HG03439 (cell line): ENCODE measurements at regions not wholly inside any gene's neighbourhood (a gene's known extent, or its start where the extent isn't known, plus 50 kb on each side); places are given as distances from the start of the nearest gene placed in this dataset.
"Not testable (repeated sequence)": the region's sequence is repeated elsewhere in the genome, so short reads cannot be mapped to it uniquely, and the experiment has no call there.

Experiments used
- ATAC-seq: cut with Tn5 transposase; IDR thresholded peaks from one replicate; pipeline ENCODE4 v1.9.1; 2021; ENCODE audit warnings: mild to moderate bottlenecking, moderate library complexity; ENCODE audit not compliant: unreplicated experiment

DNA sequence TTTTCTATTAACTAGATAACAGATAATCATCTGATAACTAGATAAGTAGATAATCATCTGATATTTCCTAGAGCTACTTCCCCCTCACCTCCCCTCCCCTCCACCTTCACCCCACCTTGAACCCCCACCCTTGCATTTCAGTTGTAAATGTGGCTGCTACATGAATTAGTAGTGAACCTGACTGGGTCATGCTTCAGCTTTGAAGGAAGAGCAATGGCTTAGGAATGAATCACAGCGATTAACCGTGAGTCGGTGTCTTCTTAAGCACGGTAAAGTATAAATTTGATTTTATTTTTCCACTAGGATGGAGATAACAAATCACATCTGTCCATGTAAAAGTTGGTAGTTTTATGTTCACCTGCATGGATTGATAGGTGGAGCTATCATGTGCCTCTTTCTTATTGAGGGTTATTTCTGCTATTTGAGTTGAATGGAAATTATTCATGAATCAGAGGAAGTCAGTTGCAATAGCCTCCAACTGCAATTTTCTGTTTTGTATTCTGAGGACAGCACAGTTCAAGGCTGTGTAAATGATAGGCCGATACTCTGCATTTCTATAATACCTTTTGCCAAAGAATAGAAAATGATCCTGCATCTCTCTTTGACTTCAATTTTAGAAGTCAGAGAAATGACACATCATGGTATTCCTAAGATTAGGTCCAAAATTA lies 235.0 kb downstream of the PTGER3 start:
- no peak for ATAC-seq

DNA sequence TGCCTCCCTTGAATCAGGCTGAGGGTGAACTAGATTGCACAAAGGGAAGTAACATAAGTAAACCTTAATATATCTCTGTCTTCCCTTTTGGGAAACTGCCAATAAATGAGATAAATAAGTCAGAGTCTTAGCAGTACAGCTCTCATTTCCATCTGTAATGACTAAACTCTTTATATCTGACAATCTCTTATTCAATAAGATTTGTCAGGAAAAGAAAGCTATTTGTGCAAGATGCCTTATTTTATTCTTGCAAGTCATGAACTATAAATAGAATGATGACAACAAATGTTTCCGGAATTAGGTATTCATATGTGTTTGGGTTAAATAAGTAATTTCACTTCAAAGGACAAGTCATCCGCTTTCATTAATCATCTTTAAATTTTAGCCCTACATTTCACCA lies 229.2 kb downstream of the PTGER3 start:
- no peak for ATAC-seq

DNA sequence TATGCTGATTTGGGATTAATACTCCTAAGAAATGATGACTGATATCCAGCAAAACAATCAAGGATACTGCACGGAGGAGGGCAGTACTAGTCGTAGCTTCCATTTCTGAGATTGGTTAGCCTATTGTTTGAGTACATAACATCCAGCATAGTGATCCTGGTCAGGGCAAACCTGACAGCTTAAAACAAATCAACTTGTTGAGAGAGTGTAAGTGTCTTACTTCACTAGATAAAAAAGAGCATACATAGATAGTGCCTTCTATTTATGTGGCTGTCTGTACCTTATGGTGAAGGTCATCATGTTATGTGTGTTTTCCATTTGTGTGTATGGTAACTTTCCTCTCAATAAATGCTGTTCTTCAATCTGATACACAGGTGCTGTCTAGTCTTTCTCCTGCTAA lies 228.4 kb downstream of the PTGER3 start:
- no peak for ATAC-seq

DNA sequence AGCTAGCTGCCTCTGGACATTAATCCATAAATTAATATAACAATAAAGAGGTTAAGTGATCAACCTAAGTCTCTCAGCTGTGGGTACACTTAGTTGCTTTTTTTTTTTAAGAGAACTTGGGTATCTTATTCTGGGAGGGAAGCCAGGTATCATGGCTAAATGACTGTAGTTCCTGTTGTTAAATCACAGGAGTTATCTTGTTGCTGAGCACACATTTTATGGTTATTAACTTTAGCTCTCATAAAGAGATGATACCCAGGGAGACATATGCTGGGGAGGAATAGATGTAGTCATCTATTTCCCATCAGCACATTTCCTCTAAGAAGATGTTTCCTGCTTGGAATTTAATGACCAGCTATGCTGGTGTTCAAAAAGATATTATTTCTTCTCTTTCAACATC lies 227.8 kb downstream of the PTGER3 start:
- no peak for ATAC-seq

DNA sequence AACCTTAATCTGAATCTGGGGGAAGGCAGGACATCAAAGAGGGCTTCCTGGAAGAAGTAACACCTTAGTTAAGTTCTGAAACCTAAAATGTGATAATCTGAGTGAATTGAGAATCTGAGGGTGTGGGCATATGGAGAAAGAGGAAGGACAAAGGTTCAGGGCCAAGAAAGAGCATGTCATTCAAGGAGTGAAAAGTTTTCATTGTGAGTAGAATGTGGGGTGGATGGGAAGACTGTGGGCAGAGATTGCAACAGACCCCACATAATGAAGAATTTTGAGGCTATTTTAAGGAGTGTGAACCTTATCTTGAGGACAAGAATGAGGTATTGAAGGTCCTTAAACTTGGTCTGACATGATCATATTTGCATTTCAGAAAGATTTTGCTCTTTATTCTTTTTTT lies 227.2 kb downstream of the PTGER3 start:
- no peak for ATAC-seq

DNA sequence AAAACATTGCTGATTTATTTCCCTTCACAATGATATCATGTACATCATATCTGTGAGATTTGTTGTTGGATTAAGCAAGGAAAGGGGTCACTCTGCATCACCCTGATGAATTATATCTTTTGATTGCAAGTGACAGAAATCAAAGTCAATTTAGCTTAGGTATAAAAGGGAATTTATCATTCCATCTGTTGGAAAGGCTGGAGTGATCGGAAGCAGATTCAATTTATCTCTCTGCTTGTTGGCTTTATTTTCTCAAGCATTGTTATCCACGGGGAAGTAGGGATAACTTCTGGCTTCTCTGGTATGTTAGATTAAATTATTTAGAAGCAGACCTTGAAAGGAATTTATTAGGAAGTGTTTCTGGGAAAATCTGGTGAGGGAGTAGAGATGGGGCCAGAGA lies 226.6 kb downstream of the PTGER3 start:
- no peak for ATAC-seq

DNA sequence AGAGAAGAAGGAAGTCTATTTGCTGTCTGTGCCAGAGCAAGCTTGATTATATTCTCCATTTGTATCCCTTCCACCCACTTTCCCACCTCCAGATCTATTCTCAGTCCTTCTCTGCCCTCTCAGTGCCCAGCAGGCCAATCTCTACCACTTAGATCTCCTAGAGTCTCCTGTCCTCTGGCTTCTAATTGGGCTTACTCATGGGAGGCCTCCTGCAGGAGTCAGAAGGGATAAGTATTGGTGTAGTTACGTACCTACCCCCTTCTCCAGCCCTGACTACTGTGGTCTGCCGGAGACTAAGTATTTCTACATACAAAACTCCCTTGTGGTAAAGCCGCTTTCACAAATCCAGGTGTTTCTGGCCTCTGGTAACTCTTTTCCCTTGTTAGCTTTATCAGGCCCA lies 221.2 kb downstream of the PTGER3 start:
- no peak for ATAC-seq

DNA sequence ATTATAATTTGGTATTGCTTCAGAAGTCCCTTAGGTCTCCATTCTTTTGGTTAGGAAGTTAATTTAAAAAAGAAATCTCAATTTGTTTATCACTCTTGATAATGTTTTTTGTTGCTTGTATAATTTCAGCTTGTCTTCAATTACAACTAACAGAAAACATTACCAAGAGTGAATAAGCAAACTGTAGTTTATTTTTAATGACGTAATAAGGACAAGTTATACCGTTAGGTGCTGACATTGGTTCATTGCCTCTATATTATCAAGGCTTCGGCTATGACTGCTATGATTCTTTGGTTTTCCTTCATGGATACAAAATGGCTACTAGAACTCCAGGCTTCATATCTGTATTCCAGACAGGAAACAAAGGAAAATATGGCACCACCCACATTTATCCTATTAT lies 220.6 kb downstream of the PTGER3 start:
- ATAC-seq = no peak

DNA sequence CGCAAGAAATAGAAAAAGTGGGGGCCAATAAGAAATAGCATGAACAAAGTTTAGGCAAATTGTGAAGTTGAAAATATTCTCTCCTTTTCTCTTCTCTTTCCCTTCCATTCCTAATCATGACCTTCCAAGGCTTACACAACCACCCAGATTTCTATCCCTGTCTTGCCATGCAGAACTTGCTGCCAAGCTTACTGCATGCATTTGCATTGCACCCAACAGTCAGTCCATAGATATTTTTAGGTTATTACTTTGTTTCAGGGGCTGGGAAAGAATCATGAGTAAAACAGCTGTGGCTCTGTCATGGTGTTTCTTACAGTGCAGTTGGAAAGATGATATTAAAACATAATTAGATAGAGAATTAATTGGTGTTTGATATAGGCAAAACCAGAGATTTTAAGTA lies 219.4 kb downstream of the PTGER3 start:
- no peak for ATAC-seq

DNA sequence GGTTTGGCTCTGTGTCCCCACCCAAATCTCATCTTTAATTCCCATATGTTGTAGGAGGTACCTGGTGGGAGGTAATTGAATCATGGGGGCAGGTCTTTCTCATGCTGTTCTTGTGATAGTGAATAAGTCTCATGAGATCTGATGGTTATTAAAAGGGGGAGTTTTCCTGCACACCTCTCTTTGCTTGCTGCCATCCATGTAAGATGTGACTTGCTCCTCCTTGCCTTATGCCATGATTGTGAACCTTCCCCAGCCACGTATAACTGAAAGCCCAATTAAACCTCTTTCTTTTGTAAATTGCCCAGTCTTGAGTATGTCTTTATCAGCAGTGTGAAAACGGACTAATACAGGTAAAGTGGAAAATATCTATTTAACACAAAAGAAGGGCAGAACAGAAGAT lies 213.3 kb downstream of the PTGER3 start:
- ATAC-seq = not testable (repeated sequence)

DNA sequence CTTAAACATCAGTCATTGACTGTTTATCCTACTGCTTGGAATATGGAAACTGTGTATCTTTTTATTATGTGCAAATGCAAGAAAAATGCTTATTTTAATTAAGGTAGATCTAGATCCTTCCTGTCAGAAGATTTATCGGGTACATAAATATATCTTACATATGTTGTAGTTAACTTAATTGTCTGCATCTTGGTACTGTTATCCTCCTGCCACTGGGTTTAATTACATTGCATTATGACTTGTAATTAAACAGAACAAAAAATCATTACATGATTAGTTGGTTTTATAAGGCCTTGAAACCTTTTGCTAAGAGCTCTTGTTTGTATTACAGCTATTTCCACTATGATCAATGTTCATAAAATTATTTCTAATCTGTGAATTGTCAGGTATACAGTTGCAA lies 211.2 kb downstream of the PTGER3 start:
- no peak for ATAC-seq

DNA sequence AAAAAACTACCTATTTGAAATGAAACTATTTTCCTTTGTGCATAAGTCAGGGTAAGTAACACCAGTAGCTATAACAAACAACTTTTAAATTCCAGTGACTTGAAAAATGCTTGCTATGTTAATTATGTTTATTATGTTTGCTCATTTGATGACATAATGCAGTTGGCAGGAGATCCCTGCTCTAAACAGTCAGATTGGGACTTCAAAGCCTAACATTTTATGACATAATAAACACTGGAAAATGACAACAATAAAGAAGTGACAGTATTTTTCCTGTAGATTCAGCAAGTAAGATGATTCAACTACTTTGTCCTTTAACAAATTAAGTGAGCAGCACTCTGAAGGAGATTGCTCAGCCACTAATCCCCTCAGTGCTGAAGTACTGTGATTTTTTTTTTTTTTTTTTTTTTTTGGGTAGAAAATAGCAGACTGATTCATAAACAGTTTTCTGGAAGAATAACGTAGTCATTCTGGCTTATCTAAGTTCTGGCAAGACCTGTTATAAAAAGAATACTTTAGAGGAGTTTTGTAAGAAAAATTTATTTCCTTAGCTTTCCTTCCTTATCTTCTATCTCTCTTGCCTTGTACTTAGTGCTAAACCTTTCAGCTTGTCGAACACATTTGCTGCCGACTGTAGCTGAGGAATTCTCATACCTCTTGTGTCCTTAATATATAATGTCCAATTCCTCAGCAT lies 207.2 kb downstream of the PTGER3 start:
- no peak for ATAC-seq

DNA sequence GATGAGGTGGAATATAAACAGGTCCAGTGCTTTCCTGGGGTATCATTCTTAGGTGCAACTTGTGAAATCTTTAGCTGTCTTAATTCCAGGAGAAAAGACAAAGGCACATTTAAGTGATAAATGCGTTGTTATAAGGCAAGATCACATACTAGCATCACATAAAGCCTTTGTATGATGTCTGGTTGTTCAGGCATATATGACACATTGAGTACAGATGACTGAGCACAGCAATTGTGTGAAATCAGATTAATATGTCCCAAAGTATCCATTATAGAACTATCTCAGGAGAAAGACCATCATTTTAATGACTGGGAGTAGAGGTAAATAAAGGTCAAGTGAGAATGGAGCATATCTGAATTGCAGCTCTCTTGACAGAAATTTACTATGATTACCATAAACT lies 205.1 kb downstream of the PTGER3 start:
- no peak for ATAC-seq

DNA sequence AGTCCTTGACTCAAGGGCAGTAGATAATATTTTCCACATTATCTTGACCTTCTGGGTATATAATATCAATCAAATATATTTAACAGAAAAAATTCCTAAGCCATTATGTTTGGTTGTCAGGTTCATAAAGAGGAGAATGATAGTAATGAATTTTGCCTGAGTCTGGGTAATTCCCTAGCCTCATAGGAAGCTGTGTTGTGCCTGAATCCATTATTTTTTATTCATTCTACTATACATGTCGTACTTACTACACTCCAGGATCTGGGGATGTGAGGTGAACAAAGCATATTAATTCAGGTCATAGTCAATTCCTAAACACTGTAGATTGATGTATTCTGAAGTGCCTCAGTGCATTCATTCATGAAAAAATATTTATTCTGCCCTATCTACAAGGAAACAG lies 204.2 kb downstream of the PTGER3 start:
- no peak for ATAC-seq

DNA sequence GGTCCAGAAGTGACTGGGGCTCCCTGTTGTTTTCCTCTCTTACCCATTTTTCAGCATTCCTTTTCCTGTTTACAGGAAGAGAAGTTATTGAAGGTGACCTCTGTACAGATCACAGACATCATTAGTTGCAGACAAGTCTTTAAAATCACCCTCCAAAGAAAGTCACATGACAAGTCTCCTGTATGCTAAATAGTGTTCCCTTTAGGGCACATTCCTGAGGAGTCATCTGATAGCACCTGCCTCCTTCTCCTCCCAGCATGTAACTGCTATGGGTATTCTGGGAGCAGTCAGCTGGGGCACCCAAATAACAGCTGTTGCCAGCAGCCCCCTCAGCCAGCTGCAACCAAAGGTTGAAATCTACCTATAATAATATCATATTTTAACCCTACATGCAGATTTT lies 200.6 kb downstream of the PTGER3 start:
- no peak for ATAC-seq

DNA sequence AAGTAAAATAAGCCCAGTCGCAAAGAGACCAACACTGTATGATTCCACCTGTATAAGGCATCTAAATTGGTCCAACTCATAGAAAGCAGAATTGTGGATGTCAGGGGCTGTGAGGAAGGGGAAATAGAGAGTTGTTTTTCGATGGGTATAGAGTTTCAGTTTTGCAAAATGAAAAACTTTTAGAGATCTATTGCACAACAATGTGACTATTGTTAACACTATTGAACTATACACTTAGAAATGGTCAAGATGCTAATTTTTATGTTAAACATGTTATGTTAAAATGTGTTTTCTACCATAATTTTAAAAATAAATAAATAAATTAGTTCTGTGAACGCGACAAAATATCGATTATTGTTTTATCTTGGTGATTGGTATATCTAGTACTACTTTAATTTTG lies 192.4 kb downstream of the PTGER3 start:
- no peak for ATAC-seq

DNA sequence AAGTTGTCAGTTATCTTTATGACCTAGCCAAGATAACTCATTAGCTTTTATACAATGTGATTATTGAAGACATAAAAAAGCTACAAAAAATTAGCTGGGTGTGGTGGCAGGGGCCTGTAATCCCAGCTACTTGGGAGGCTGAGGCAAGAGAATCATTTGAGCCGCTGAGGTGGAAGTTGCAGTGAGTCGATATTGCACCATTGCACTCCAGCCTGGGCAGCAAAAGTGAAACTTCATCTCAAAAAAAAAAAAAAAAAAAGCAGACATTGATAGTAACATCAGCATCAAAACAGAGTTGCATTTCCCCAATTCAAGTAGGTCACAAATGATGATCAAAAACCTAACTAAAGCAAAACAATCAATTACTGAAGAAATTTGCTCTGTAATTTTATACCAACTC lies 191.4 kb downstream of the PTGER3 start:
- no peak for ATAC-seq

DNA sequence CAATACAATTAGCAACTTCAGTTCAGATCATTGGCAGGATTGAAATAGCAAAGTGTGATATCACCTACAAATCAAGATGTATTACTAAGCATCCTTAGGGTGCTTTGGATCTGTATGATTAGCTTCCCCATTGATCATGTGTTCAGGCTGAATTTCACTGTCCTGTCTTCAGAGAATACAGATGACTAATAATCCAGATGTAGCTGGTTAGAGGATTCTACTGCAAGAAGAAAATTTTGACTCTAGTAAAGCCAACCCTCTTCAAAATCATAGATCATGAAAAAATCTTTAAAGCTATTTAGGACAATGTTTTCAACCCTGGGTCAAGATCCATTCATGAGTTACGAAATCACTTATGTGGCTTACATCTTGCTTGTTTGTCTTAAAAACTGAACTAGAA lies 184.4 kb downstream of the PTGER3 start:
- no peak for ATAC-seq

DNA sequence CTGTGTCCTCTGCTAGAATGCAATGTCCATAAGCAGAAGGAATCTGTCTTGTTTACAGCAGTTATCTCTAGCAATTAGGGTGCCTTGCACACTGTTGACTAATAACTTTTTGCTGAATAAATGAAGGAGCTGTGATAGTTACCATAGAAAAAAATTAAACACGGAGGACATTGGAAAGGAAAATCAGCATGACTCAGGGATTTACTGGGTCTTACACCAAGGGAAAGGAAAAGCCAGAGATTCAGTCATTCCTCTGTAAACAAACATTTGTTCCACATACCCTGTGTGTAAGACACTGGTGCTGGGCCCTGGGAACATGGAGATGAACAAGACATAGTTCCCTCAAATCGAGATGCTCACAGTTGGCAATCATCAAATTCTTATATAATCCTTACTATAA lies 183.3 kb downstream of the PTGER3 start:
- ATAC-seq = no peak

DNA sequence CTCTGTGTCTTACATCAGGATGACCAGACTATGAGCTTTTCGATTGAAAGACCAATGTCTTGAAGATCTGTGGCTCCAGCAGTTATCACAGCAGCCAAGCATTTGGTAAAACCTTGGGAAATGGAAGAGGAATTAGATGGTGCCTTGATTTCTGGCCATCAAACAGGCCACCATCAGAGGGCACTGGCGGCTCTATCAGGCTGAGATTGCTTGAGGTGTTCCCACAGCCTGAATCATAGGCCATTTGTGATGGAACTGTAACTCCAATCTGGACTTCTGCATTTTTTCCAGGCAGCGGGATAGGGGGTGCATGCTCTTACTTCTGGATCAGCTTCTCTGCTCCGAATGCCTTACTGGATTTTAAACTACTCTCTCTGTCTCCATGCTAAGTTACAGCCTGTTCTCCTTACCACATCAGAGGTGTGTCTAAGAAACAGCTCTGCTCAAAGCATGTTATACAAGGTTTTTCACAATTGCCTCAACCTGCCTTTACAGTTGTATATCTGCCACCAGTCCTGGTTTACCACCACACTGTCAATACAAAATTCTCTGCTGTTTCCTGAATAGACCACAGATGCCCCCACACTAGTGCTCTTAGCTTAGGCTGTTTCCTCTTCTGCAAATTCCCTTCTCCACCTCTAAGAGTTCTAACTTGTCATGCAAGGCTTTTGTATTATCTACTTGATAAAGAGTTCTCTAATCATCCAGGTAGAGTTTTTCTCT lies 180.9 kb downstream of the PTGER3 start:
- no peak for ATAC-seq

DNA sequence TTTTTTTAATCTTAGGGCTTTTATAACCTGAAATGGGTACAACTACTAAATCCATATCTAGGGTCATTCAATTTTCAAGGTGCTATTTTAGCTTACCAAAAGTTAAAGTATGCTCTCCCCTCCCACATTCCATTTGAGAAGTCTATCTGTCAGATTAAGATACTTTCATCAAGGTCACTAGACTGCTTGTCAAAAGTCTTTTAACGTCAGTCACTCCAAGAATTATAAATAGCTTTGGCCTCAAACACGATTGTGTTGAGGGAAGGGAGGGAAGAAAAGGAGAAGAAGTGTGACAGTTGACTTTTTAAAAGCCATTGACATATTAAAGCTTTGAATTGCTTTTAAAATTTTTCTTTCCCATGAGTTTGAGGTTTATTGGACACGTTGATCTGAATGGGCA lies 175.8 kb downstream of the PTGER3 start:
- no peak for ATAC-seq

DNA sequence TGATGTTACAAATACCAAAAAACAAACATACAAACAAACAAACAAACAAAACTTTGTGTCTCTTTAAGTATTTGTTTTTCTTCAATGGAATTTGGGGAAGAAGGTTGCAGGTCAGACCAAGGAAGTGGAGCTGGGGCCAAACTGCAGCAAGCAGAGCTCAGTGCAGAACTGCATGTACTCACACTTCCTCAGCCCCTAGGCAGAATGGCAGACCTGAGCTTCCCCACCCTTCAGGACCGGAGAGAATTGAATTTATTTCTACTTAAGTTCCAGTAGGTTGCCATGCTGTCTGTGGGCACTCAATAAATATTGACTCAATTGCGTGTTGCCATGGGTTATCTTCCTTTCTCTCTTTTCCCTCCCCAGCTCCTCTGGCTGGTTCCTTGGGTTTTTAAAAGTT lies 173.6 kb downstream of the PTGER3 start:
- no peak for ATAC-seq
